HepG2 (cell line): ENCODE measurements at regions not wholly inside any gene's neighbourhood (a gene's known extent, or its start where the extent isn't known, plus 50 kb on each side); places are given as distances from the start of the nearest gene placed in this dataset.
A peak's percentile ranks its signal among the peaks of the same experiment; 100 is the strongest.

ENCODE experiments used
- ATAC-seq: fragments of 200-7000 bp; cut with Tn5 transposase; 3 replicates; pipeline ENCODE4 v1.9.1; 2020; ENCODE audit warnings: mild to moderate bottlenecking, moderate library complexity
- BruUV-seq: library from RNA; stranded (reverse); fragments of 400-500 nt; replicated peaks from 2 replicates; lab custom pipeline; 2021; lab: Mats Ljungman, UMichigan
- CTCF ChIA-PET: fragments of 300-600 bp; formaldehyde crosslinking; extraction: SDS; loops from one replicate; lab custom pipeline; 2021; ENCODE audit warnings: low total read pairs, inconsistent platforms, low intra/inter-chr PET ratio; lab: Yijun Ruan, JAX
- POLR2A ChIA-PET: fragments of 350-600 bp; sonication (Branson Sonifier 250); formaldehyde crosslinking; loops from one replicate; lab custom pipeline; 2020; ENCODE audit warnings: antibody characterized with exemption, inconsistent platforms; lab: Yijun Ruan, JAX
- DNase-seq: peaks from one replicate; pipeline ENCODE4 v3.0.0-alpha.2; 2015; ENCODE audit warnings: low spot score
- FAIRE-seq: peaks from 3 replicates; lab custom pipeline; 2011; peaks lifted over from hg19 to GRCh38; lab: Jason Lieb, UNC
- H2AFZ ChIP-seq: one replicate; pipeline ENCODE4 v1.6.1; 2011; ENCODE audit warnings: low read length, inconsistent platforms
- H3K27ac ChIP-seq: fragments of 300-600 bp; 3 replicates; pipeline ENCODE4 v1.8.0; 2011; ENCODE audit warnings: mixed run types, mild to moderate bottlenecking, mixed read lengths, low read length, inconsistent platforms; ENCODE audit not compliant: insufficient read depth; ENCODE audit errors: extremely low read length
- H3K27me3 ChIP-seq, 2 experiments: fragments of 200-600 bp in 1 of 2; 2 replicates in 1 of 2; 3 replicates in 1 of 2; pipeline versions ENCODE4 v1.6.0 to v1.8.0; 2011; ENCODE audit warnings: low read length in 2 of 2, mild to moderate bottlenecking in 2 of 2, moderate library complexity in 2 of 2, inconsistent platforms in 1 of 2; ENCODE audit not compliant: insufficient read depth in 2 of 2, control insufficient read depth in 1 of 2
- H3K36me3 ChIP-seq, 2 experiments: fragments of 200-600 bp in 1 of 2; replicated peaks in 1 of 2; 2 replicates in 1 of 2; 3 replicates in 1 of 2; pipeline versions ENCODE4 v1.5.1 to v1.8.0; 2011; ENCODE audit warnings: low read length in 2 of 2, inconsistent platforms in 1 of 2; ENCODE audit not compliant: insufficient read depth in 2 of 2, control insufficient read depth in 1 of 2
- H3K4me1 ChIP-seq: 2 replicates; pipeline ENCODE4 v1.5.1; 2012; ENCODE audit warnings: low read length, inconsistent platforms; ENCODE audit not compliant: insufficient read depth
- H3K4me2 ChIP-seq: 2 replicates; pipeline ENCODE4 v1.6.0; 2011; ENCODE audit warnings: low read depth, low read length, inconsistent platforms
- H3K4me3 ChIP-seq, 3 experiments: fragments of 200-600 bp in 1 of 3; sonication (generic), shearing (Covaris generic) in 1 of 3; replicated peaks in 1 of 3; 2 replicates each; pipeline ENCODE4 v1.5.1; 2011 to 2016; ENCODE audit warnings: low read length in 3 of 3, inconsistent platforms in 2 of 3, low read depth in 2 of 3, mild to moderate bottlenecking in 2 of 3, control low read depth in 1 of 3, mixed read lengths in 1 of 3; ENCODE audit not compliant: insufficient read depth in 1 of 3
- H3K79me2 ChIP-seq: one replicate; pipeline ENCODE4 v1.6.1; 2011; ENCODE audit warnings: low read length, inconsistent platforms; ENCODE audit not compliant: insufficient read depth
- H3K9ac ChIP-seq: 2 replicates; pipeline ENCODE4 v1.6.0; 2011; ENCODE audit warnings: mild to moderate bottlenecking, low read depth, low read length, inconsistent platforms; ENCODE audit not compliant: insufficient read depth
- H3K9me3 ChIP-seq: 2 replicates; pipeline ENCODE4 v1.5.1; 2012; ENCODE audit warnings: mild to moderate bottlenecking, low read length
- H4K20me1 ChIP-seq: 2 replicates; pipeline ENCODE4 v1.6.0; 2011; ENCODE audit warnings: inconsistent platforms, mild to moderate bottlenecking, low read length, moderate library complexity; ENCODE audit not compliant: insufficient read depth
- MLX ChIP-seq: IDR thresholded peaks from 2 replicates; pipeline ENCODE4 v1.6.1; 2016
- MTF2 ChIP-seq: sonication (generic); formaldehyde crosslinking; IDR thresholded peaks from 2 replicates; pipeline ENCODE4 v1.5.0; 2020; ENCODE audit warnings: missing genetic modification reagents, borderline replicate concordance
- ZNF407 ChIP-seq: sonication (generic); formaldehyde crosslinking; IDR thresholded peaks from one replicate; pipeline ENCODE4 v1.5.1; 2020; ENCODE audit warnings: mild to moderate bottlenecking, missing genetic modification reagents; ENCODE audit errors: not compliant biosample characterization
- ZNF557 ChIP-seq: sonication (generic); formaldehyde crosslinking; IDR thresholded peaks from 2 replicates; pipeline ENCODE4 v1.4.0; 2020; ENCODE audit warnings: missing genetic modification reagents
- ZNF776 ChIP-seq: sonication (generic); formaldehyde crosslinking; IDR thresholded peaks from 2 replicates; pipeline ENCODE4 v1.4.0; 2020; ENCODE audit warnings: mild to moderate bottlenecking, missing genetic modification reagents
- WGBS: methylation state at CpG from one replicate; pipeline ENCODE4 v1.1.6; 2017; ENCODE audit warnings: low lambda C conversion rate; 5-methylcytosine and 5-hydroxymethylcytosine counted together
- in situ Hi-C: cut with HindIII; loops from 2 replicates; pipeline ENCODE4 v1.10.0; 2017; ENCODE audit warnings: low pct_unique_long_range_greater_than_20kb; ENCODE audit not compliant: extremely low pct_ligation_motif_present
- intact Hi-C: fragments of 100-400 bp; cut with micrococcal nuclease; formaldehyde crosslinking; loops from one replicate; pipeline ENCODE4 v1.10.0; 2022; ENCODE audit not compliant: unreplicated experiment

GRCh38 chr2:8098476-8099266, 583.2 kb upstream of the ID2 start:
- no peak overlapping the region for H3K9ac ChIP-seq
- intact Hi-C loops: no loop called here

GRCh38 chr2:8099267-8099582, 582.6 kb upstream of the ID2 start:
- no peak for ATAC-seq
- CTCF ChIA-PET: no interaction called here
- TF ChIP-seq MTF2 (CRISPR knock-in tag) (no peak), ZNF557 (CRISPR knock-in tag) (0 out of 2 replicates have a peak, but pooled peaks have one; percentile 39), ZNF407 (CRISPR knock-in tag) (no peak), MLX (CRISPR knock-in tag) (no peak)
- TF ChIP-seq, all 625 proteins: peak for 1
- intact Hi-C loops (no loop called here), in situ Hi-C loops (no loop called here)
- H3K27ac ChIP-seq: no peak overlapping the region
- H3K9me3 ChIP-seq: no peaks in the 10 kb centered on the region
- no peak overlapping the region for H3K9ac ChIP-seq
- H3K4me3 ChIP-seq: no peak overlapping the region
- no peaks in the 10 kb centered on the region for H3K27me3 ChIP-seq
- H2AFZ ChIP-seq: peak overlapping the region; percentile 22
- H3K36me3 ChIP-seq: no peaks in the 10 kb centered on the region
- FAIRE-seq (no peak), DNase-seq (no peak)
- peaks cover 42% of the 10 kb centered on the region for H3K4me1 ChIP-seq
- POLR2A ChIA-PET: interaction anchor here (1.1 to 1.2 kb wide), 2 partner anchors 8 to 27 kb away, joined by 4 to 5 read pairs; no protein-coding TSS in a partner anchor
- H4K20me1 ChIP-seq: no peaks in the 10 kb centered on the region
- 99% methylated on average over 4 of the region's 4 CpGs for WGBS
- H3K4me2 ChIP-seq: no peak overlapping the region
- no TSS peak for BruUV-seq
- H3K79me2 ChIP-seq: no peaks in the 10 kb centered on the region

More at GRCh38 chr2:8098476-8099266, 583.2 kb upstream of the ID2 start:
- in situ Hi-C loops: no loop called here
- H3K27ac ChIP-seq: no peak overlapping the region
- FAIRE-seq (no peak), ATAC-seq (no peak), DNase-seq (no peak)
- no peaks in the 10 kb centered on the region for H3K27me3 ChIP-seq
- no peak overlapping the region for H3K4me3 ChIP-seq
- BruUV-seq: no TSS peak
- peaks cover 37% of the 10 kb centered on the region for H3K4me1 ChIP-seq
- WGBS: 94% methylated on average over 6 of the region's 6 CpGs
- H3K9me3 ChIP-seq: no peaks in the 10 kb centered on the region
- POLR2A ChIA-PET: interaction anchor here (1.1 to 1.2 kb wide), 2 partner anchors 8 to 27 kb away, joined by 4 to 5 read pairs; no protein-coding TSS in a partner anchor
- no peaks in the 10 kb centered on the region for H4K20me1 ChIP-seq
- TF ChIP-seq ZNF776 (CRISPR knock-in tag): no peak
- peak overlapping the region; percentile 22 for H2AFZ ChIP-seq
- no peaks in the 10 kb centered on the region for H3K36me3 ChIP-seq
- no peak overlapping the region for H3K4me2 ChIP-seq
- CTCF ChIA-PET: no interaction called here
- H3K79me2 ChIP-seq: no peaks in the 10 kb centered on the region
